ENCODE measurements at regions not wholly inside any gene's neighbourhood (a gene's known extent, or its start where the extent isn't known, plus 50 kb on each side); places are given as distances from the start of the nearest gene placed in this dataset.

DNA sequence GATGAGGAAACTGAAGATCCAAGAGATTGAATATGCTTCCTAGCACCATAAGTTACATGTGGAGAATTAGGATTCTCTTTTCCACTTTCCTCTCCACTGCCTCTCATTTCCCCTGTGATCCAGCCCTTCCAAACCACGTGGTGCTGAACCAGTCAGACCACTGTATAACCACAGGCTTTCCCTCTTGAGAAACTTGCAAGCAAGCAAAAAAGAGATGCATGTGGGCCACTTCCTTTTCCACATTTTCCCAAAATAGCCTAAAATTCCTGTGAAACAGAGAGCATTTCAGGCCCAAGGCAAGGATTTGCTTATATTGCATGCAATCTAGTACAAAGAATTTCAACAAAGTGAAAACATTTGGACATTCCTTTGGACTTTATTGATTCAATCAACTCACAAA is 59.3 kb upstream of the KSR1 start:
- H3K36me3 ChIP-seq (ENCODE audit: control insufficient read depth in 1 of 2, insufficient read depth in 2 of 2, low read length in 2 of 2) = no peaks in the 10 kb centered on the region
- H3K4me3 ChIP-seq (ENCODE audit: low read depth in 1 of 2, low read length in 2 of 2) = no peak overlapping the region
- no peaks in the 10 kb centered on the region for H3K9me3 ChIP-seq (ENCODE audit: control insufficient read depth in 1 of 2, low read length in 2 of 2)
- no peaks in the 10 kb centered on the region for H3K27me3 ChIP-seq (ENCODE audit: low read depth, low read length)
- no peaks in the 10 kb centered on the region for H3K4me1 ChIP-seq (ENCODE audit: control insufficient read depth in 1 of 2, insufficient read depth in 2 of 2, low read length in 2 of 2)
- no peak overlapping the region for H3K27ac ChIP-seq (ENCODE audit: low read length)

GRCh38 chr17:27398691-27399090 is 57.6 kb upstream of the KSR1 start:
- H3K4me1 ChIP-seq (ENCODE audit: control insufficient read depth in 1 of 2, insufficient read depth in 2 of 2, low read length in 2 of 2) = no peaks in the 10 kb centered on the region
- no peaks in the 10 kb centered on the region for H3K36me3 ChIP-seq (ENCODE audit: control insufficient read depth in 1 of 2, insufficient read depth in 2 of 2, low read length in 2 of 2)
- H3K27me3 ChIP-seq (ENCODE audit: low read depth, low read length) = no peaks in the 10 kb centered on the region
- H3K9me3 ChIP-seq (ENCODE audit: control insufficient read depth in 1 of 2, low read length in 2 of 2) = no peaks in the 10 kb centered on the region
- H3K27ac ChIP-seq (ENCODE audit: low read length) = no peak overlapping the region
- no peak overlapping the region for H3K4me3 ChIP-seq (ENCODE audit: low read depth in 1 of 2, low read length in 2 of 2)

DNA sequence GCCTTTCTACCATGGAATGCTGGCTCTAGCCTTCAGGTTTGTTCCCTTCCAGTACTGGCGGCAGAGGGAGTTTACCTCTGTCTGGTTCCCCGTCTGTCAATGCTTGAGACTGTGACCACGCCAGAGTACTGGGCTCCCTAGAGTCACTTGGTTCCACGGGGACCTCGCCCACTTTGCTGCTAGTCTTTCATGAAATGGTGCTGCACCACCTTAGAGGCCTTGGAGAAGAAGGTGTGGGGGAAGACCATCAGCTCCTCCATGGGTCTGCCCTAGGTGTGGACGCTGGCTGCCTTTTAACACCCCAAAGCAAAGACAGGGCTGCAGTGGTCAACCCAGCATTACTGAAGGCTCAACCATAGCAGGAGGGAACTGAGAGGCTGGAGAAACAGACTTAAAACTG is 55.3 kb upstream of the KSR1 start:
- Histone ChIP-seq H3K4me1 (ENCODE audit: control insufficient read depth in 1 of 2, insufficient read depth in 2 of 2, low read length in 2 of 2) (no peaks in the 10 kb centered on the region), H3K9me3 (ENCODE audit: control insufficient read depth in 1 of 2, low read length in 2 of 2) (no peaks in the 10 kb centered on the region), H3K27me3 (ENCODE audit: low read depth, low read length) (no peaks in the 10 kb centered on the region), H3K4me3 (ENCODE audit: low read depth in 1 of 2, low read length in 2 of 2) (no peak overlapping the region), H3K36me3 (ENCODE audit: control insufficient read depth in 1 of 2, insufficient read depth in 2 of 2, low read length in 2 of 2) (no peaks in the 10 kb centered on the region), H3K27ac (ENCODE audit: low read length) (no peak overlapping the region)

DNA sequence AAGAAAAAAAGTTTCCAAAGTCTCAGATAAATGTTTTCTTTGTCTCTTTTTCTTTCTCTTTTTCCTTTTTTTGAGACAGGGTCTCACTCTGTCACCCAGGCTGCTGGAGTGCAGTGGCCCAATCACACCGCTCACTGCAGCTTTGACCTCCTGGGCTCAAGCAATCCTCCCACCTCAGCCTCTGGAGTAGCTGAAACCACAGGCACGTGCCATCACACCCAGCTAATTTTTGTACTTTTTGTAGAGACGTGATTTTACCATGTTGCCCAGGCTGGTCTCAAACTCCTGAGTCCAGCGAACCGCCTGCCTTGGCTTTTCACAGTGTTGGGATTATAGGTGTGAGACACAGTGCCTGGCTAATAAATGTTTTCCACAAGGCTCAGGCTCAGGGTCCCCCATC is 53.3 kb upstream of the KSR1 start:
- Histone ChIP-seq H3K4me3 (ENCODE audit: low read depth in 1 of 2, low read length in 2 of 2) (no peak overlapping the region), H3K27ac (ENCODE audit: low read length) (no peak overlapping the region), H3K4me1 (ENCODE audit: control insufficient read depth in 1 of 2, insufficient read depth in 2 of 2, low read length in 2 of 2) (no peaks in the 10 kb centered on the region), H3K27me3 (ENCODE audit: low read depth, low read length) (no peaks in the 10 kb centered on the region), H3K9me3 (ENCODE audit: control insufficient read depth in 1 of 2, low read length in 2 of 2) (no peaks in the 10 kb centered on the region), H3K36me3 (ENCODE audit: control insufficient read depth in 1 of 2, insufficient read depth in 2 of 2, low read length in 2 of 2) (no peaks in the 10 kb centered on the region)

GRCh38 chr17:27403480-27404005 is 52.7 kb upstream of the KSR1 start:
- Histone ChIP-seq H3K36me3 (ENCODE audit: control insufficient read depth in 1 of 2, insufficient read depth in 2 of 2, low read length in 2 of 2) (no peaks in the 10 kb centered on the region), H3K4me3 (ENCODE audit: low read depth in 1 of 2, low read length in 2 of 2) (no peak overlapping the region), H3K9me3 (ENCODE audit: control insufficient read depth in 1 of 2, low read length in 2 of 2) (no peaks in the 10 kb centered on the region), H3K27me3 (ENCODE audit: low read depth, low read length) (no peaks in the 10 kb centered on the region), H3K4me1 (ENCODE audit: control insufficient read depth in 1 of 2, insufficient read depth in 2 of 2, low read length in 2 of 2) (peaks cover 5% of the 10 kb centered on the region in 2 donors), H3K27ac (ENCODE audit: low read length) (no peak overlapping the region)

GRCh38 chr17:27404676-27405075 is 51.6 kb upstream of the KSR1 start:
- peaks cover 7 to 8% of the 10 kb centered on the region in 2 donors for H3K4me1 ChIP-seq (ENCODE audit: control insufficient read depth in 1 of 2, insufficient read depth in 2 of 2, low read length in 2 of 2)
- no peaks in the 10 kb centered on the region for H3K27me3 ChIP-seq (ENCODE audit: low read depth, low read length)
- no peak overlapping the region for H3K27ac ChIP-seq (ENCODE audit: low read length)
- H3K36me3 ChIP-seq (ENCODE audit: control insufficient read depth in 1 of 2, insufficient read depth in 2 of 2, low read length in 2 of 2) = no peaks in the 10 kb centered on the region
- H3K4me3 ChIP-seq (ENCODE audit: low read depth in 1 of 2, low read length in 2 of 2) = no peak overlapping the region
- no peaks in the 10 kb centered on the region for H3K9me3 ChIP-seq (ENCODE audit: control insufficient read depth in 1 of 2, low read length in 2 of 2)

Data from muscle layer of duodenum (tissue), 2 donors.